ENCODE measurements at regions not wholly inside any gene's neighbourhood (a gene's known extent, or its start where the extent isn't known, plus 50 kb on each side); places are given as distances from the start of the nearest gene placed in this dataset.
"Not testable (repeated sequence)": the region's sequence is repeated elsewhere in the genome, so short reads cannot be mapped to it uniquely, and the experiment has no call there.

GRCh38 chr1:223992456-223993246 is 121.3 kb upstream of the FBXO28 start:
- Histone ChIP-seq H3K27ac (peak overlapping the region; percentile 89 to 97 (median 91)), H3K4me1 (peaks cover 0 to 19% (median 7%) of the 10 kb centered on the region in 4 donors), H3K4me3 (peak overlapping the region; percentile 58 to 74 (median 68))
- H3K36me3 ChIP-seq; intact Hi-C loops (cut with DNase I; ENCODE audit: low total_unique reads); H3K9me3 ChIP-seq; H3K27me3 ChIP-seq: not testable (repeated sequence)
- 0 to 1% (median 0%) methylated on average over 28 to 57 of the region's 70 CpGs for WGBS, 5 donors
- DNase-seq, result peak; percentile 100
- TF ChIP-seq POLR2AphosphoS5 (IDR thresholded peaks at IDR 0.05) (peak; percentile 96 to 98 (median 97)), EP300 (IDR thresholded peaks at IDR 0.05) (peak; percentile 27), POLR2A (IDR thresholded peaks at IDR 0.05) (peak in 2 of 4 donors; percentile 55 to 95)

- H3K27me3 ChIP-seq; DNase-seq; H3K9me3 ChIP-seq; intact Hi-C loops (cut with DNase I; ENCODE audit: low total_unique reads); H3K4me3 ChIP-seq; H3K36me3 ChIP-seq: not testable (repeated sequence)
- peaks cover 0 to 19% (median 7%) of the 10 kb centered on the region in 4 donors for H3K4me1 ChIP-seq
- peak overlapping the region in 1 of 5 donors; percentile 91 for H3K27ac ChIP-seq
- WGBS, 5 donors, result 97 to 98% (median 98%) methylated on average over 10 of the region's 10 CpGs
Observed at GRCh38 chr1:223991297-223991857, 122.5 kb upstream of the FBXO28 start.

- intact Hi-C loops (cut with DNase I; ENCODE audit: low total_unique reads); H3K27me3 ChIP-seq; DNase-seq; H3K27ac ChIP-seq; H3K4me1 ChIP-seq; H3K4me3 ChIP-seq; H3K9me3 ChIP-seq: not testable (repeated sequence)
- peaks cover 0 to 36% (median 6%) of the 10 kb centered on the region in 4 donors for H3K36me3 ChIP-seq
- 89 to 98% (median 94%) methylated on average over 3 to 4 of the region's 4 CpGs for WGBS, 5 donors
Observed at GRCh38 chr1:223961985-223962384, 116.2 kb upstream of the TP53BP2 start.

GRCh38 chr1:223952801-223953200 is 107.1 kb upstream of the TP53BP2 start:
- WGBS, 5 donors, result 64 to 85% (median 73%) methylated on average over 1 to 2 of the region's 2 CpGs
- H3K4me3 ChIP-seq; H3K27me3 ChIP-seq; H3K27ac ChIP-seq; H3K4me1 ChIP-seq; H3K9me3 ChIP-seq; intact Hi-C loops (cut with DNase I; ENCODE audit: low total_unique reads); DNase-seq: not testable (repeated sequence)
- peaks cover 4 to 24% (median 14%) of the 10 kb centered on the region in 4 donors for H3K36me3 ChIP-seq

GRCh38 chr1:223951551-223951950 is 105.8 kb upstream of the TP53BP2 start:
- DNase-seq; H3K4me3 ChIP-seq; H3K4me1 ChIP-seq; H3K27me3 ChIP-seq; H3K9me3 ChIP-seq; intact Hi-C loops (cut with DNase I; ENCODE audit: low total_unique reads); H3K27ac ChIP-seq: not testable (repeated sequence)
- 87 to 97% (median 94%) methylated on average over 11 to 14 of the region's 14 CpGs for WGBS, 5 donors
- H3K36me3 ChIP-seq, result peaks cover 4 to 24% (median 14%) of the 10 kb centered on the region in 4 donors

- intact Hi-C loops (cut with DNase I; ENCODE audit: low total_unique reads); DNase-seq; H3K27me3 ChIP-seq; H3K9me3 ChIP-seq; H3K27ac ChIP-seq; H3K4me3 ChIP-seq; H3K4me1 ChIP-seq: not testable (repeated sequence)
- peaks cover 4 to 24% (median 14%) of the 10 kb centered on the region in 4 donors for H3K36me3 ChIP-seq
- WGBS, 5 donors, result 88 to 97% (median 89%) methylated on average over 6 to 10 of the region's 10 CpGs; no CpG with 5 or more reads in 2 of the 5 donors
Observed at GRCh38 chr1:223949944-223950343, 104.2 kb upstream of the TP53BP2 start.

GRCh38 chr1:223948041-223948440 is 102.3 kb upstream of the TP53BP2 start:
- H3K27me3 ChIP-seq; H3K9me3 ChIP-seq; H3K4me1 ChIP-seq; H3K4me3 ChIP-seq; intact Hi-C loops (cut with DNase I; ENCODE audit: low total_unique reads); H3K27ac ChIP-seq; DNase-seq: not testable (repeated sequence)
- peaks cover 4 to 18% (median 12%) of the 10 kb centered on the region in 4 donors for H3K36me3 ChIP-seq
- WGBS, 5 donors, result 93 to 98% (median 97%) methylated on average over 8 to 11 of the region's 12 CpGs

GRCh38 chr1:223936592-223936991 is 90.8 kb upstream of the TP53BP2 start:
- intact Hi-C loops (cut with DNase I; ENCODE audit: low total_unique reads); DNase-seq; H3K27ac ChIP-seq; H3K4me1 ChIP-seq; H3K9me3 ChIP-seq; H3K4me3 ChIP-seq; H3K27me3 ChIP-seq; H3K36me3 ChIP-seq: not testable (repeated sequence)
- whole genome bisulfite sequencing, 5 donors, result 64 to 83% (median 79%) methylated on average over 2 of the region's 2 CpGs

GRCh38 chr1:223931476-223931875 is 85.7 kb upstream of the TP53BP2 start:
- H3K4me3 ChIP-seq; DNase-seq; H3K9me3 ChIP-seq; H3K27ac ChIP-seq; H3K4me1 ChIP-seq; H3K27me3 ChIP-seq; H3K36me3 ChIP-seq; intact Hi-C loops (cut with DNase I; ENCODE audit: low total_unique reads): not testable (repeated sequence)
- 51 to 90% (median 80%) methylated on average over 1 of the region's 1 CpG for WGBS, 5 donors
